Hepatocyte (in vitro differentiated cells): ENCODE measurements at regions not wholly inside any gene's neighbourhood (a gene's known extent, or its start where the extent isn't known, plus 50 kb on each side); places are given as distances from the start of the nearest gene placed in this dataset.
"Not testable (repeated sequence)": the region's sequence is repeated elsewhere in the genome, so short reads cannot be mapped to it uniquely, and the experiment has no call there.

Experiments
- DNase-seq: peaks from one replicate; pipeline ENCODE4 v3.0.0-alpha.2; 2016; ENCODE audit warnings: low spot score
- H2AFZ ChIP-seq: fragments of 200-600 bp; sonication (generic); 2 replicates; pipeline ENCODE4 v1.6.0; 2016; ENCODE audit warnings: antibody characterized with exemption, mild to moderate bottlenecking
- H3K27ac ChIP-seq: fragments of 200-600 bp; sonication (generic); 2 replicates; pipeline ENCODE4 v1.5.1; 2016; ENCODE audit warnings: mild to moderate bottlenecking
- H3K27me3 ChIP-seq: fragments of 200-600 bp; sonication (generic); 2 replicates; pipeline ENCODE4 v1.6.1; 2016
- H3K36me3 ChIP-seq: fragments of 200-600 bp; sonication (generic); replicated peaks from 2 replicates; pipeline ENCODE4 v1.5.1; 2016; ENCODE audit warnings: low read depth; ENCODE audit not compliant: insufficient read depth
- H3K4me1 ChIP-seq: fragments of 200-600 bp; sonication (generic); 2 replicates; pipeline ENCODE4 v1.5.1; 2016; ENCODE audit warnings: mild to moderate bottlenecking, moderate library complexity; ENCODE audit not compliant: insufficient read depth
- H3K4me2 ChIP-seq: fragments of 200-600 bp; sonication (generic); 2 replicates; pipeline ENCODE4 v1.6.0; 2016
- H3K4me3 ChIP-seq: fragments of 200-600 bp; sonication (generic); 2 replicates; pipeline ENCODE4 v1.5.1; 2016; ENCODE audit warnings: mild to moderate bottlenecking
- H3K79me2 ChIP-seq: fragments of 200-600 bp; sonication (generic); 2 replicates; pipeline ENCODE4 v1.6.0; 2017; ENCODE audit warnings: mild to moderate bottlenecking
- H3K9me2 ChIP-seq: fragments of 200-600 bp; sonication (generic); replicated peaks from 2 replicates; pipeline ENCODE4 v1.6.0; 2017; ENCODE audit warnings: mild to moderate bottlenecking; ENCODE audit not compliant: insufficient read depth
- H3K9me3 ChIP-seq: fragments of 200-600 bp; sonication (generic); 2 replicates; pipeline ENCODE4 v1.5.1; 2016; ENCODE audit warnings: low read depth, mild to moderate bottlenecking
- H4K20me1 ChIP-seq: fragments of 200-600 bp; sonication (generic); 2 replicates; pipeline ENCODE4 v1.6.0; 2016; ENCODE audit warnings: mild to moderate bottlenecking; ENCODE audit not compliant: insufficient read depth, poor library complexity, severe bottlenecking
- WGBS: methylation state at CpG from one replicate; pipeline ENCODE4 v1.1.6; 2016; ENCODE audit warnings: low lambda C conversion rate; ENCODE audit errors: missing lambda C conversion rate; 5-methylcytosine and 5-hydroxymethylcytosine counted together

DNA sequence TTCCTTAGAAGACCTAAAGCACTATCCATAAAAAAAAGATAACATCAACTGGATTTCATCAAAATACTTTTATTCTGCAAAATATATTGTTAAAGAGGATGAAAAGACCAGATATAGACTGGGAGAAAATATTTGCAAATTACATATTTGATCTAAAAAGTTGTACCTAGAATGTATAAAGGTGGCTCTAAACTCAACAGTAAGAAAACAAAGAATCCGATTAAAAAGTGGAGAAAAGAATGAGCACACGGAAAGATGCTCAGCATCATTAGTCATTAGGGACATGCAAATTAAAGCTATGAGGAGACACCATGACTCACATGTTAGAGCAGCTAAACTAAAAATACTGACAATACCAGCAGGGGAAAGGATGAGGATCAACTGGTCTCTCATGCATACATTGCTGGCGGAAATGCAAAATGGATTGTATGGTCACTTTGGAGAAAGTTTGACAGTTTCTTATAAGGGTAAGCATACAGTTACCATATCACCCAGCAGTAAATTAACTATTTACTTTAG is 298.4 kb upstream of the PLGLB2 start:
- not testable (repeated sequence) for H2AFZ ChIP-seq, H3K4me1 ChIP-seq, H3K79me2 ChIP-seq, H3K4me2 ChIP-seq, H4K20me1 ChIP-seq, H3K9me3 ChIP-seq, DNase-seq, H3K27me3 ChIP-seq, H3K27ac ChIP-seq, H3K9me2 ChIP-seq, H3K36me3 ChIP-seq, H3K4me3 ChIP-seq
- WGBS = 81% methylated on average over 2 of the region's 3 CpGs

GRCh38 chr2:87452193-87452592 is 295.7 kb upstream of the PLGLB2 start:
- H3K4me3 ChIP-seq, H3K9me2 ChIP-seq, H3K27ac ChIP-seq, H3K4me2 ChIP-seq, H3K9me3 ChIP-seq, H3K4me1 ChIP-seq, DNase-seq, H2AFZ ChIP-seq, H3K36me3 ChIP-seq, H3K27me3 ChIP-seq, H4K20me1 ChIP-seq, H3K79me2 ChIP-seq: not testable (repeated sequence)
- WGBS = 91% methylated on average over 4 of the region's 4 CpGs

DNA sequence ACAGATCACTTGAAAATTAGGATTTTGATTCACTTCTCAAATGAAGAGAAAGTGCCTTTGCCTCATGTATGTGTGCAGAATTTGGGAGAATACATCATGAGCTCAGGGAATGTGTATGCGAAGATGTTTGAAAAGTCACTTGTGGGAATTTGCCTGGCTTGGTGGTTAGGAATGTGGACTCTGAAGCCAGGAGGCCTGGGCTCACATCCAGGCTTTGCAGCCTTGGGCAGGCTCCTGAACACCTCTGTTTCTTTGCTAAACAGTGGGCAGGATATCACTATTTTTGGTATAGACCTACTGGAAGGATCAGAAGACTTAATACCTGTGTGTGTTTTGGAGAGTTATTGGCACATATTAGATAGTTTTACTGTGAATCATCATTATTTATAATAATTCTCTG is 295.0 kb upstream of the PLGLB2 start:
- not testable (repeated sequence) for H3K27me3 ChIP-seq, H3K9me2 ChIP-seq, H3K9me3 ChIP-seq, H3K4me2 ChIP-seq, H3K4me3 ChIP-seq, H2AFZ ChIP-seq, H3K36me3 ChIP-seq, DNase-seq, H3K79me2 ChIP-seq, H3K4me1 ChIP-seq, H4K20me1 ChIP-seq, H3K27ac ChIP-seq
- WGBS = 89% methylated on average over 1 of the region's 1 CpG

GRCh38 chr2:87453965-87454364 is 293.9 kb upstream of the PLGLB2 start:
- H3K4me1 ChIP-seq, H3K4me2 ChIP-seq, H3K4me3 ChIP-seq, H3K27me3 ChIP-seq, H2AFZ ChIP-seq, H3K36me3 ChIP-seq, H3K9me3 ChIP-seq, H3K9me2 ChIP-seq, H3K79me2 ChIP-seq, H4K20me1 ChIP-seq, DNase-seq: not testable (repeated sequence)
- 33% methylated on average over 1 of the region's 1 CpG for WGBS
- H3K27ac ChIP-seq = peak overlapping the region; percentile 39

- not testable (repeated sequence) for H3K9me2 ChIP-seq, H3K4me3 ChIP-seq, H2AFZ ChIP-seq, H3K9me3 ChIP-seq, DNase-seq, H3K79me2 ChIP-seq, H3K4me1 ChIP-seq, H3K27me3 ChIP-seq, H4K20me1 ChIP-seq, H3K36me3 ChIP-seq, H3K4me2 ChIP-seq
- 77% methylated on average over 2 of the region's 2 CpGs for WGBS
- peak overlapping the region; percentile 39 for H3K27ac ChIP-seq
Observed at GRCh38 chr2:87454421-87454820, 293.5 kb upstream of the PLGLB2 start.

DNA sequence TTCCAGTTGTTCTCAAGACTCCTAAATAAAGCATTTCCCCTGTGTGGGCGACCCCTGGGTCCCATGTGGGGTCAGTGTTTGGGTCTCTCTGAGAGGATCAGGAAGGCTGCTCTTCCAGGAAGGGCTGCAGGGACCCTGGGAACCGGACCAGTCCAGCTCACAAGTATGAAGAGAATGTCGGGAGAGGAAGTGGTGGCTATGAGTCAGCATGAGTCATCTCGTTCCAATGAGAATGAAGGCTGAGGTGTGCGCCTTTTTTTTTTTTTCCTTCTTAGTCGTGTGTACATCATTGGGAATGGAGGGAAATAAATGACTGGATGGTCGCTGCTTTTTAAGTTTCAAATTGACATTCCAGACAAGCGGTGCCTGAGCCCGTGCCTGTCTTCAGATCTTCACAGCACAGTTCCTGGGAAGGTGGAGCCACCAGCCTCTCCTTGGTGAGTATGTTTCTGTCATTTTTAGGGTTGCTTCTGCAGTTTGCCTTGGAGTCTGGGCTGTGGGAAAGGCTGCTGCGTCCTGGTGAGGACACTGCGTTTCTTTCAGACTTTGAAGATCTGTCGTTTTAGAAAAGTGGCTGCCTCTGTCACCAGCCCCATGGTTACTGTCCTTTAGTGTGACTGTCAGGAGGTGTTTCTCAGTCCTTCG is 292.6 kb upstream of the PLGLB2 start:
- DNase-seq, H3K9me2 ChIP-seq, H4K20me1 ChIP-seq, H2AFZ ChIP-seq, H3K36me3 ChIP-seq, H3K79me2 ChIP-seq, H3K27me3 ChIP-seq, H3K9me3 ChIP-seq, H3K4me3 ChIP-seq, H3K4me1 ChIP-seq: not testable (repeated sequence)
- Histone ChIP-seq H3K27ac (peak overlapping the region; percentile 86), H3K4me2 (peak overlapping the region; percentile 71)
- WGBS = 21% methylated on average over 7 of the region's 13 CpGs

GRCh38 chr2:87455854-87456249 is 292.0 kb upstream of the PLGLB2 start:
- not testable (repeated sequence) for H3K27me3 ChIP-seq, H3K4me3 ChIP-seq, H2AFZ ChIP-seq, DNase-seq, H3K36me3 ChIP-seq, H3K9me2 ChIP-seq, H4K20me1 ChIP-seq, H3K9me3 ChIP-seq, H3K4me1 ChIP-seq, H3K79me2 ChIP-seq
- peak overlapping the region; percentile 86 for H3K27ac ChIP-seq
- peak overlapping the region; percentile 71 for H3K4me2 ChIP-seq
- WGBS = 26% methylated on average over 5 of the region's 9 CpGs

- H2AFZ ChIP-seq, H3K4me1 ChIP-seq, H4K20me1 ChIP-seq, H3K36me3 ChIP-seq, H3K27me3 ChIP-seq, H3K9me2 ChIP-seq, DNase-seq, H3K4me3 ChIP-seq, H3K9me3 ChIP-seq, H3K79me2 ChIP-seq, H3K27ac ChIP-seq: not testable (repeated sequence)
- H3K4me2 ChIP-seq = peak overlapping the region; percentile 44
- 73% methylated on average over 12 of the region's 17 CpGs for WGBS
Observed at GRCh38 chr2:87456477-87457128, 291.3 kb upstream of the PLGLB2 start.

DNA sequence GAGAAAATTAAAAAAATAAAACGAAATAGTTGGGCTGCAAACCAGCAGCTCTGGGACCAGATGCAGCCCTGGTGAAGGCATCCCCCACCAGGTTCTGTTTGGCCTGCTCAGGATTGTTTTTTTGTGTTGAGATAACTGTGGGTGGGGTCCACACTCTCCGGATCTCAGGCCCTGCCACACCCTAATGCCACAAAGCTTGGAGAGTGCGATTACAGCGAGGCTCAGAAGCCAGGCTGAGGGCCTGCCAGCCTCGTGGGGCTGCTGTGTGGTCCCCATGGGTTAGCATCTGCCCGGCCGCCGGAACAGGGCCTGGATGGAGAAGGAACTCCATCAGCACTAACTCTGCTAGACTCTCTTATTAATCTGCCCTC is 290.8 kb upstream of the PLGLB2 start:
- H3K27ac ChIP-seq, H3K9me3 ChIP-seq, H3K36me3 ChIP-seq, H3K4me2 ChIP-seq, H2AFZ ChIP-seq, H3K4me1 ChIP-seq, H3K79me2 ChIP-seq, H3K4me3 ChIP-seq, DNase-seq, H3K9me2 ChIP-seq, H4K20me1 ChIP-seq, H3K27me3 ChIP-seq: not testable (repeated sequence)
- 57% methylated on average over 4 of the region's 8 CpGs for WGBS
